ENCODE measurements at regions not wholly inside any gene's neighbourhood (a gene's known extent, or its start where the extent isn't known, plus 50 kb on each side); places are given as distances from the start of the nearest gene placed in this dataset.
"Not testable (repeated sequence)": the region's sequence is repeated elsewhere in the genome, so short reads cannot be mapped to it uniquely, and the experiment has no call there.

DNA sequence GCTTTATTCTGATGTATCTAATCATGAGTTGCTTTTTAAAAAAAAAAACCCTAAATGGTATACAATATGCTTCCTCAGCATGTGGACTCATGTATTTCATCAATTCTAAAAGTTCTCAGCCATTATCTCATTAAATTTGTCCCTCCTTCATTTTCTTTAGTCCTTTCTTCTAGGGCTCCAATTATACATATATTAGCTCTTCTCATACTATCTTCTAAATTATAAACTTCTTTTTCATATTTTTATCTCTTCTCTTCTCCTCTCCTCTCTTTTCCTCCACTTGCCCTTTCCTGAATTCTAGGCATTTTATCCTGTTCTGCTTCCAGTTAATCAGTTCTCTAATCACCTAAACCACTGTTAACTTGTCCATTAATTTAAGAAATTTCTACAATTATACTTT, 55.0 kb upstream of the IL33 start:
- DNase-seq = no peak

DNA sequence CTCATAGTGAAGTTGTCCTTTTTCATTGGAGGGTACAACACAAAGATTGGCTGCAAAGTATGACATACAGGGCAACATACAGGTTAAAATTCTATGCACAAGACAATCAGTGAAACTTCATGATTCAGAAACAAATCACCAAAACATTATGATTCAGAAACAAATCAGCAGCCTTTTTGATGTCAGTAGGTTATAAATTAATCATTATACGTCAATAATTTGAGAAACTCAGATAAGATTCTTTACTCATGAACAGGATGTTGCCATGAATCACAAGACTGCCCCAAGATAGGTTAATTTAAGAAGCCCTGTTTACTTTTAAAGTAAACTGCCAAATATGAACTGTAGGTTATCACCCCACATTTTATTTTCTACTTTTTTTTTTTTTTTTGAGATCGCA, 62.2 kb upstream of the IL33 start:
- DNase-seq = no peak

DNA sequence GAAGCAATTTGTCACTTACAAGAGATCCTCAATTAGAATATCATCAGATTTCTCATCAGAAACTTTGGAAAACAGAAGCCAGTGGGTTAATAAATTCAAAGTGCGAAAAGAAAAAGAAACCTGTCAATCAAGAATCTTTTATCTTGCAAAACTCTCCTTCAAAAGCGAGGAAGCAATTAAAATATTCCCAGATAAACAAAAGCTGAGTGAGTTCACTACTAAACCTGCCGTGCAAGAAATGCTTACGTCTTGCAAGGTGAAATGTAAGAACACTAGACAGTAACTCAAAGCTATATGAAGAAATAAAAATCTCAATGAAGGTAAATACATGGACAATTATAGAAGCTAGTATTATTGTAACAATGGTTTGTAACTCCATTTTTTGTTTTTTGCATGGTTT, 62.8 kb upstream of the IL33 start:
- DNase-seq = no peak

DNA sequence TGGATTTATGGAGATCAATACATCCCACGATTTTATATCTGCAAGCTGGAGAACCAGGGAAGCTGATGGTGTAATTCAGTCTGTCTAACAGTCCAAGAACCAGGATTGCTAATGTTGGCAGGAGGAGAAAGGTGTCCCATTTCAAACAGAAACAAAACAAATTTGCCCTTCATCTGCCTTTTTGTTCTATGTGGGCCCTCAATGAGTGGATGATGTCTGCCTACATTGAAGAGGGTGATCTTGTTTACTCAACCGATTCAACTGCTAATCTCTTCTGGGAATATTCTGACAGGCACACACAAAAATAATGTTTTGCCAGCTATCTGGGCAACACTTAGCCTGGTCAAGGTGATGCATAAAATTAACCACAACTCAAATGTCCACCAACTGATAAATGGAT, 65.1 kb upstream of the IL33 start:
- no peak for DNase-seq

DNA sequence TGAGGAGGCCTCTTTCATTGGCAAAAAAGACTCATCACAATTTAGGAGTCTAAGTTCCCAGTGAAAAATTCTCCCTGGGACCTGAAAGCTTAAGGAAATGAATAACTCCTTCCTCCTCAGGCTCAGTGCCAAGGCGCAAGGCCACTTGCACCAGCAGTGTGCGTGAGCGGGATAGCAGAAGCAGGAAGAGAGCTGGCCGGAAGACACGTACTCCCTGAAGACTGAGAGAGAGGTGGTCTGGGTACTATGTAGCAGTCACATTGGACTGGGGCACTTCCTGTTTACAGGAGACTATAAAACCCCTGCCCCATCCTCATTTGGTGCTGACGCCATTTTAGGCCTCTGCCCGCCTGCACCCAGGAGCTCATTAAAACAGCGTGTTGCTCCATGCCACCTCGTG, 66.3 kb upstream of the IL33 start:
- no peak for DNase-seq

DNA sequence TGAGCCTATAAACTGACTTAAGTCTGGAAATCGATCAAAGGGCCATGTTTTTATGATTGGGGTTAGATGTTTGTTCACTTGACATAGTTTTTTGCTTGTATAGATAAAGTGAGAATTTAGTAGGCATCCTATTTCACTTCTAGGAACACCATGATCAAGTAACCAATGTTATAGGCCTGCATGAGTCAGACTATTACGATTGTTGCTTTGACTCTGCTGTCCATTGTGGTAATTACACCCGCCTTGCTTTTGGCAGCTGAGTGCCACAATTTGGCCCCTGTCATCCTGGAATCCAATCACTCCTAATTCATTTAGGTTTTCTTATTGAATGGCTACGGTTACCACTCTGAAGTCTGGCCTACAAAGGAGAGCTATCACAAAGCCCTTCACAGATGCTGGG, 67.8 kb upstream of the IL33 start:
- DNase-seq = no peak

DNA sequence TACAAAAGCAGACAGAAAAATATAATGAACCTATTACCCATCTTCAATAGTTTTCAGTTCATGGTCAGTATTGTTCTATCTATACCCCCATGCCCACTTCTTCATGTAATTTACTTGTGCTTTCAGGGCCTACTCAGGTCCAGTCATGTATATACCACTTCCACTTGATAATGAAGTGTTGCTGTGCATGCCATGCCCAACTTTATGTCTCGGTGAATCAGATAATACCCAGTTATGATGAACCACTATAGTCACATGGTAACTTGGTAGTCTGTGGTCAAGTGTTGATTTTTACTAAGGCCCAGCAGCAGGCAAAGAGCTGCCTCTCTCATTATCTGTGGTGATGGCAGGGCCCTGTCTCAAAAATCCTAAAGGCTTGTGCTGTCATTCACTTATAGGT, 70.7 kb upstream of the IL33 start:
- DNase-seq = no peak

DNA sequence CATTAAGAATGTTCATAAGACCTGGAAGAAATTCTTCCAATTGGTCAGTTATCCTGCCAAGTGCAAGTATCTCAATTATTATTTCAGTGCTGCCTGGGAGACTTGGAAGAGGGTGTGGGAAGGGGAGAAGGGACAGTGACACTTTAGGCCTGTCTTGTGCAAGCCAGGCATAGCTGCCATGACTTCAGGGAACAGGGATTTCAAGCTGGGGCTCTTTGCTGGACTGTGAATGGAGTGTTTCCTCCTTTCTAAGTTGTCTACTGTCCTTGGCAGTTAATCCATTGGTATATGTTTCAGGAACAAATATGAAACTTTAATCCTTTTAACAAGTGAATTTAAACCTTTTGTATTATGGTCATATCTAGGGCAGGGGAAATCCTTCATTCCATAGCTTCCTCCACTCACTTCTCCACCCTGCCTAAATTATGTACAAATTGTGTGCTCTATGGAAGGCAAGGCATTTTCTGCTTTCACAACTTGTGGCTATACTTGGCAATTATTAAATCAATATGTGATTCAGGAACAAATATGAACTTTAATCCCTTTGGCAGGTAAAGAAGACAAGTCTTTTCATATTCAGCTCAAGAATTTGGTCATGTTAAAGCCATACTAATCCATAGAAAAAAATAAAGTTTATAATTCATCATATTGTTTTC, 72.7 kb upstream of the IL33 start:
- no peak for DNase-seq

DNA sequence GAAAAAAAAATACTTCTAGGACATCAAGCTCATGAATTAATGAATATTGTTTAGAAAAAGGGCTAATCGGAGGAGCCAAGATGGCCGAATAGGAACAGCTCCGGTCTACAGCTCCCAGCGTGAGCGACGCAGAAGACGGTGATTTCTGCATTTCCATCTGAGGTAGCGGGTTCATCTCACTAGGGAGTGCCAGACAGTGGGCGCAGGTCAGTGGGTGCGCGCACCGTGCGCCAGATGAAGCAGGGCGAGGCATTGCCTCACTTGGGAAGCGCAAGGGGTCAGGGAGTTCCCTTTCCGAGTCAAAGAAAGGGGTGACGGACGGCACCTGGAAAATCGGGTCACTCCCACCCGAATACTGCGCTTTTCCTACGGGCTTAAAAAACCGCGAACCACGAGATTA, 79.8 kb upstream of the IL33 start:
- DNase-seq = not testable (repeated sequence)

DNA sequence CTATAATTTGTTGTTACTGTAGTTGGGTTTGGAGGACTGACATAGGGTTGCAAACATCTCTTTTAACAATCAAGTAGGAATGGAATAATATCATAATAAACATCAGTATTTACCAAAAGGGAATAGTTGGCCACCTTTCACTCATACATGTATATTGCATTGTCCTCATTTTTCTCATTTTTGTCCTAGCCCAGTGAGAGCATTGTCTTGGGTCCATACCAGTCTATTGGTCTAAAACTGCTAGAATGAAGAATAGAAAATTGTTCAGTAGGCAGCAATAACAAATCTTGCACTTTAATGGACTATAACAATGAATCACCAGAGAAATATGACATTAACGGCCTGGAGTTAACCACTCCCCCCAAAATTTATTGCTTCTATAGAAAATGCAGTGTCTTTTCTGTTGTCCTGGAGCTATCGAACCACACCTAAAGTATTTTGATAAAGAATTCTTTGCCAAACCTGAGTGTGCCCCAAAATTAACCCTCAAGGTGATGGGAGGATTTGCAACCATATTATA, 80.9 kb upstream of the IL33 start:
- DNase-seq = no peak

DNA sequence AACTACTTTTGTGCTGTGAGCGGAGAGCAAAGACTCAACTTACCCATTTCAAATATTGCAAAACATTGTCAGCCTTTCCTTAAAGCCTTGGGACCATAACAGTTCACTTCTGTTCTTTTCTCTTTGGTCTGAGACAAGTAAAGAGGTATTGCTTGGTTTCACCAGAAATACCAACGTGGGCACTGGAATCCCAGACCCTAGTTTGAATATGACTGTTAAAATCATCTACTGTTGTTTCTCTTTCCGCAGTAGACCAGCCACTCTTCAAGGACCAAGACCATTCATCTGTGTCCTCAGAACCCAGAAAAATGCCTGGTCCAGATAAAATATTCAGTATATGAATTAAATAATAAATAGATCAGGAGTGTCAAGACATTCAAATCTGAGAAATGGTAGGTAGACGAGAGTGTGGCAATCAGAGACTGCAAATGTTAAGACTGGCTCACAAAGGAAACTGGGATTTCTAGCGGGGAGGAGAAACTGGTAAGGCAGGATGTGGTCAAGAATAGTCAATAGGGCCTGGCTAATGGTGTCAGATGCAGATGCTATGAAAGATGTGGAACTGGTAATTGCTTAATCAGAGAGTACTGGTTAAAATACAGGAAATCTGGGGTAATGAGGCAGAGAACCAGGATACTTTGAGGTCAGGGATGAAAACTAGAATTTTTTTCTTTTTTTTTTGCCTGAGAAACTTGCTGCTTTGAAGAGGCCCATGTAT, 82.1 kb upstream of the IL33 start:
- DNase-seq = no peak

DNA sequence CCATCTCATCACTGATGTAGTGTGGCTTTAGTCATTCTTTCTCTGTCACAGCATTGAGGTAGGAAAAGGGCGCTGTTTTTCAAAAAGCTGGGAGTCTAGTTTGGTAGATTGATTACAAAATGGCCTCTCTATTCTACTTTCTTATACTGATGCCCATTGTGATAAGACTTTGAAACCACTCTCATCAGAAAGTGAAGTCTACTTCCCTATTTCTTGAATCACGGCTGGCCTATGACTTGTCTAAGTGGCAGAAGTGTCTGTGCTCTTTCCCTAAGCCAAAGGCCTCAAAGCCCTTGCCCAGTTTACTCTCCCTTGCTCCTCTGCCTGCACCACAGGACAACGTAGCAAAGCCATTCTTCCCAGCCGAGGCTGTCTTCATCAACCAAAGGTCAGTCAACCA, 83.0 kb upstream of the IL33 start:
- DNase-seq = no peak

DNA sequence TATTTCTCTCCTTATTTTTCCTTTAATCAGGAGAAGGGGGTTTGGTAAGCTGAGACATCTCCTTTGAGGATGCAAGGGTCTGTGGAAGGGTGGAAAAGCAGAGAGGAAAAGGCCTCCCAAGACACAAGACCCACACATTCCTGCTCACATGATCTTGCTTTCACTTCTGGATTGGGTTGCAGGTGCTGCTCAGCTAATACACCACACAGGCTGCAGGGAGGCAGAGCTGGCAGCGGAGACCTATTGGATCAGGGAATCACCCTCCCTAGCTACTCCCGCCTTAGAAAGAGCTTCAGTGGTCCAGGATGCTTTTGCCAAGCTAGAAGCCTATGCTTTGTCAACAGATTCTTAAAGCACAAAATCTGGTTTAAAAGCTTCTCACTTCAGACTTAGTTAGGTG, 87.6 kb upstream of the IL33 start:
- DNase-seq = no peak

DNA sequence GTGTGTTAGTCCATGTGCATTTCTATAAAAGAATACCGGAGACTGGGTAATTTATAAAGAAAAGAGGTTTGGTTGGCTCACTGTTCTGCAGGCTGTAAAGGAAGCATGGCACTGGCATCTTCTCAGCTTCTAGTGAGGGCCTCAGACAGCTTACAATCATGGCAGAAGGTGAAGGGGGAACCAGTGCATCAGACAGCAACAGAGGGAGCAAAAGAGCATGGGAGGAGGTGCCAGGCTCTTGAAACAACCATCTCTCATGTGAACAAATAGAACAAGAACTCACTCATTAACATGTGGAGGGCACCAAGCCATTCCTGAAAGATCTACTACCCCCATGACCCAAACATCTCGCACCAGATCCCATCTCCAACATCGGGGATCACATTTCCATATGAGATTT, 89.2 kb upstream of the IL33 start:
- DNase-seq = no peak

DNA sequence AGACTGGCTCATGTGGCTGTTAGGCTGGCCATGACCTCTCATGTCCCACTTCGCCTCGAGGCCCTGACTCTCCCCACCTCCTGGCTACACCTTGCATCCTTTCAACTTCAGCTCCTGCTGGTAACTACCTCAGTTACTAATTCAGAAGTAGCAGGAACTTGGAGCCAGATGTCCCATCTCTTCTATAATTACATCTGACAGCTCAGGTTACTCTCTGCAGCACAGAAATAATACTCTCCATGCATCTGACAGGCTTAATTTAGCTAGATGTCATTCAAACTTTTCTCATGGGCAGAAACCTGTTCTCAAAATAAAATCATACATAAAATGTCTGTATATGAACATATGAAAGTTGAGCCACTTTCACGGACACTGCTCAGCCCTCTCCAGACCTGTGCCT, 92.2 kb upstream of the IL33 start:
- DNase-seq = no peak

DNA sequence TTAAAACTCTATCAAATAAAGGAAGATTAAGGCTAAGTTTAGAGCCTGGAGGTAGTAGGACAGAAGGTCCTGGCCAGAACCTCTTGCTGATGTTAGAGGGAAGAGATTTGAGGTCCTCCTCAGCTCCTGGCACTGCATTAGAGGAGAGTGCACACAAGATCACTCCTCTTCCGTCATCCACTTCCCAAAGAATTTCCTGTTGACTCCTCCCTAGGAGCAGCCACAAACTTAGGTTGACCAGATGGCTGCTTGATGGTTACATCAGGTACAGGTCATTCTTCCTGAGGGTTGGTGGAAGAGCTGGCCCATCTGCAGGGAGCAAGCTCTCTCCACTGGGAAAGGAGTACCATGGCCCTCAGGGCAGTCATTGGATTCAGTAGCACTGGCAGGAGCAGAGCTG, 93.9 kb upstream of the IL33 start:
- no peak for DNase-seq

DNA sequence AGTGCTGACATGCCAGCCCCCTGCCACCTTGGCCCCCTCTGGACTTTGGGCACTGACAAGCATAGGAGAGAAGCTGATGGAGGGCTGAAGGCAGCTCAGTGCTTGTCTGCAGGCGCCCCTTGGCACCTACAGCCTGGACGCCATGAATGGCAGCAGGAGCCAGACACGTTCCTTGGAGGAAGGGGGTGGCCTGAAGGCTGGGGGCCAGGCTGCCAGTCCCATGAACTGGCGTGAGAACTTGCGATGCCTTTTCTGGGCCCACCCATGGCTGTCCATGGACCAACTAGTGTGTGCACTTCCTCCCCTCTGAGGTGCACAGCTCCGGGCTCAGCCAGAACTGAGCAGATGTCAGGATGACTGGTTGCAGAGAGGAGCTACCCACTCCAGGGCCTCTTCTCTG, 99.0 kb upstream of the RANBP6 start:
- no peak for DNase-seq

DNA sequence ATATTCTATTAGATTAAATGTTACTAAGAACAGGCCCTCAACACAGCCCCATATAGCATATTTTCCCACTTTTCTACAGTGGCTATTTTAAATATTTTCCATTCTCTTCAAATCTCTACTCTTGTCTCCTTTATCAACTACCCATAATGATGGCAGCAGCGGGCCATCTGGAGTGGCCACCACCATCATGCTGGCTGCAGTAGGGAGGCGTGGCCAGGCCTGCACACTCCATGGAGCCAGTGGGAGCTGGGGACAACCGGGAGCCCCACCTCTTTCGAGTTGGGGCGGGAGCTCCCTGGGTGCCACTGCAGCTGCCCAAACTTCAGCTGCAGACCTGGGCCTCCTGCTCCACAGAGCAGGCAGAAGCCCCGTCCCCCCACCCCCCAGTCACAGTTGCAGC, 98.4 kb upstream of the RANBP6 start:
- no peak for DNase-seq

DNA sequence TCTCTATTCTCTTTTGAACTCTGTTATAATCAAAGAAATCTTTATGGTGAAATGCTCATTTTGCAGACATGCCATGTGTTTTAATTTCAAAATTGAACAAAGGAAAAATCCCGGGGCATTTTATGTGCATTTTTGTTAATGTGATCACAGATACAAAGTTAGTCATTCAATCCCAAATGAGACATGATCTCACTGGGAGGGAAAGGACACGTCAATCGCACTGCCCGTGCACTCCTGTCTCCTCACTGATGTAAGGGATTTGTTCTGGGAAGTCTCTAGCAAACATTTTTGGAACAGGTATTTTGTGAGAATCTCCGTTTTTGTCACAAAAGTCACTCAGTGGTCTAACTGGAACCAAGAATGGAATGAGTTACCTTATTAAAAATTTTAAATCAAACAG, 97.9 kb upstream of the RANBP6 start:
- DNase-seq = no peak

DNA sequence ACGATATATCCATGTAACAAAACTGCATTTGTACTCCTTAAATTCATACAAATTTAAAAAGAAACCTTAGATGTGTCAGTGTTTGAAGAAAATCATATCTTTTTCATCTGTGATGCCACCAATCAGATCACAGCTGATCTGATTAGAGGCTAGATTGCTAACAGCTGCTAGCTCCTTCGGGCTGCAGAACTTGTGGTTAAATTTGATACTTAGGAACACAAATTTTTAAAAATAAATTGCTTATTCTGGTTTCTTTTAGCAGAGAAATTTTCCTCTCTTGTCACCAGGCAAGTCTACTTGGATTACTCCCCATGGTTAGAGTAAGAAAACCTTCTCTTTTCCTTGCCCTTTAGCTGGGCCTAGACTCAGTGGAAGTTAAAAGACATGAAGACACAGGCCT, 94.6 kb upstream of the RANBP6 start:
- no peak for DNase-seq

DNA sequence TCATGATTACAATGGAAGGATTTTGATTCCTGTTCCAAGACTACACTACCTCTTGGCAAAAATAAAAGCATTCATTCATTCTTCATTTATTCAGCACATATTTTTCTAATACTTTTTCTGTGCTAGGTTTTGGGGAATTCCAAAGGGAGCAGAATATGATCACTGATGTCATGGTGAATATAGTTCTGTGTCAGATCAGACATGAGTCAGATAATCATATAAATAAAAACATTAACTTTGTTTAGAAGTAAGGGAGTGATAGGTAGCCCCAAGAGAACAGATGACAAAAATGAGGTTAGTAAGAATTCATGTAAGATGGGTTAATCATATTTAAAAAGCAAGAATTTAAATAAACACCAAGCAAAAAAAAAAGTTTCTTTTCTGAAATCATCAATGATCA, 94.1 kb upstream of the RANBP6 start:
- no peak for DNase-seq

DNA sequence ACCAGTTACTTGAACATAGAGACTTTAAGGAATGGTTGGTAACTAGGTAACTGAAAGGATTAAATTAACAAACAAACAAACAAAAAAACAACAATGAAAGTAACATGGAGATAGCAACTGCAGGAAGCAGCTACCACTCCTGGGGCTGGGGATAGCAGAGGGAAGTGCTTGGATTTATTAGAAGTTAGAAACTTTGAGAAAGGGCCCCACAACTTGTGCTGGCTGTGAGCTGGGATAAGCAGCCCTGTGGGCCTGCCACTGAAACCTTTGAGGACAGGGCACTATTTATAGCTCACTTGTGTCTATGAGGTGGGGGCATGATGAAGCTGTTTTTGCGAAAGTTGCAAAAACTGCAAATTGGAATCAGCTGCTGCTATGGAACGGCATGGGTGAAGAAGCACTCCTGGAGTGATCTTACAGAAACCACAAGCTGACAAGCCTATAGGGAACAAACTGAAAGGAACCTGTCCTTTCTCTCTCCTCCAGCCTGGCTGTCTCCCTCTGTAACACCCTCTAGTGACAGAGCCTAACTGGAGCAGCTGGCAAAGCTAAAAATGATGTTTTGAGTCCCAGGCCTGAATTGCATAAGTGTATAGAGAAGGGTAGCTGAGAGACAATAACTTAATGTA, 91.4 kb upstream of the RANBP6 start:
- DNase-seq = no peak

DNA sequence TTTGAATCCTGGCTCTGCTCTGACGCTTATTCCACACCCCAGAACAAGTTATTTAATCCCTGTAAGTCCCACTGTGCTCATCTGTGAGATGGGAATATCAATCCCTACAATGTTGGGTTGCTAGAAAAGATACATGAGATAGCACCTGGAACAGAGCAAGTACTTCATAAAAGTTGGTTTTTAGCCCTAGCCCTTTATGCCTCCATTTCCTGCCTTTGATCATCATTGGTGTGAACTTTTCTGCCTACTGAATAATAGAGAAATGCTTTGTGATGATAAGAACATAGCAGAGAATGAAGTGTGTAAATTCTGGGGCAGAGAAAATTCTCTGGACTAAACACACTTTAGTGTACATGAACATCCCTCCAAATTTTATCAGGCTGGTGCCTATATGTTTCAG, 90.3 kb upstream of the RANBP6 start:
- no peak for DNase-seq

DNA sequence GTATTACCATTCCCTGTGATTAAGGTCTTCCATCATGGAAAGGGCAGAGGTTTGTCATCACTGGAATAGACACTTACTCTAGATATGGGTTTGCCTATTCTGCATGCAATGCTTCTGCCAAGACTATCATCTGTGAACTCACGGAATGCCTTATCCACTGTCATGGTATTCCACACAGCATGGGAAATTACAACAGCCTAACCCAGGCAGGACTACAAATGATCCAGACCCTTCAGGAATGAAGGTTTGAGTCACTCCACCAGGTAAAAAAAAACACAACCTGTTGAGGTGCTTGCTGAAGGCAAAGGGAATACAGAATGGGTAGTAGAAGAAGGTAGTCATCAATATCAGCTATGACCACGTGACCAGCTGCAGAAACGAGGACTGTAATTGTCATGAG, 89.0 kb upstream of the RANBP6 start:
- not testable (repeated sequence) for DNase-seq

DNA sequence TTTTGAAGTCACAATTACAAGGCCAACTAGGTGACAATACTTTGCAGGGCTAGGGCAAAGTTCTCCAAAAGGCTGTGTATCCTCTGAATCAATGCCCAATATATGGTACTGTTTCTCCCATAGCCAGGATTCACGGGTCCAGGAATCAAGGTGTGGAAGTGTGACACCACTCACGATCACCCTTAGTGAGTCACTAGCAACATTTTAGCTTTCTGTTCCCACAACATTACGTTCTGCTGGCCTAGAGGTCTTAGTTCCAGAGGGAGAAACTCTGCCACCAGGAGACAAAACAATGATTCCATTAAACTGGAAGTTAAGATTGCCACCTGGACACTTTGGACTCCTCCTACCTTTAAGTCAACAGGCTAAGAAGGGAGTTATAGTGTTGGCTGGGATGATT, 88.5 kb upstream of the RANBP6 start:
- not testable (repeated sequence) for DNase-seq
